Hematopoietic multipotent progenitor cell treated with erythropoietin and hydrocortisone succinate and interleukin-3 and kit ligand, for 4 days (in vitro differentiated cells): ENCODE measurements at regions not wholly inside any gene's neighbourhood (a gene's known extent, or its start where the extent isn't known, plus 50 kb on each side); places are given as distances from the start of the nearest gene placed in this dataset.
"Not testable (repeated sequence)": the region's sequence is repeated elsewhere in the genome, so short reads cannot be mapped to it uniquely, and the experiment has no call there.

ENCODE experiments used
- DNase-seq: peaks from one replicate; pipeline ENCODE4 v3.0.0-alpha.2; 2015

- no peak for DNase-seq
Measured at GRCh38 chr13:55067946-55068345, 2039.3 kb downstream of the OLFM4 start.

GRCh38 chr13:55069746-55070145 lies 2041.1 kb downstream of the OLFM4 start:
- DNase-seq: no peak

- DNase-seq: no peak
Measured at GRCh38 chr13:55073000-55073399, 2044.4 kb downstream of the OLFM4 start.

GRCh38 chr13:55084630-55085029 lies 2056.0 kb downstream of the OLFM4 start:
- DNase-seq: no peak

- DNase-seq: no peak
Measured at GRCh38 chr13:55087085-55087484, 2053.6 kb upstream of the PRR20A start.

- DNase-seq: no peak
Measured at GRCh38 chr13:55090612-55091011, 2050.1 kb upstream of the PRR20A start.

- no peak for DNase-seq
Measured at GRCh38 chr13:55091172-55091571, 2049.5 kb upstream of the PRR20A start.

- DNase-seq: no peak
Measured at GRCh38 chr13:55106509-55106908, 2034.2 kb upstream of the PRR20A start.

- DNase-seq: no peak
Measured at GRCh38 chr13:55120631-55121030, 2020.1 kb upstream of the PRR20A start.

- DNase-seq: no peak
Measured at GRCh38 chr13:55155046-55155445, 1985.7 kb upstream of the PRR20A start.

GRCh38 chr13:55159765-55160164 lies 1981.0 kb upstream of the PRR20A start:
- no peak for DNase-seq

GRCh38 chr13:55160867-55161266 lies 1979.9 kb upstream of the PRR20A start:
- no peak for DNase-seq

- not testable (repeated sequence) for DNase-seq
Measured at GRCh38 chr13:55178582-55178981, 1962.1 kb upstream of the PRR20A start.

- no peak for DNase-seq
Measured at GRCh38 chr13:55190996-55191395, 1949.7 kb upstream of the PRR20A start.

- no peak for DNase-seq
Measured at GRCh38 chr13:55199134-55199533, 1941.6 kb upstream of the PRR20A start.

- no peak for DNase-seq
Measured at GRCh38 chr13:55214841-55215345, 1925.8 kb upstream of the PRR20A start.

- no peak for DNase-seq
Measured at GRCh38 chr13:55219538-55219937, 1921.2 kb upstream of the PRR20A start.

GRCh38 chr13:55229906-55230569 lies 1910.7 kb upstream of the PRR20A start:
- DNase-seq: no peak

GRCh38 chr13:55230570-55230908 lies 1910.2 kb upstream of the PRR20A start:
- DNase-seq: no peak

GRCh38 chr13:55234311-55234710 lies 1906.4 kb upstream of the PRR20A start:
- DNase-seq: no peak

GRCh38 chr13:55245005-55245644 lies 1895.6 kb upstream of the PRR20A start:
- peak; percentile 8 for DNase-seq

- no peak for DNase-seq
Measured at GRCh38 chr13:55255236-55255635, 1885.5 kb upstream of the PRR20A start.

- DNase-seq: peak; percentile 0
Measured at GRCh38 chr13:55263045-55263444, 1877.7 kb upstream of the PRR20A start.

- no peak for DNase-seq
Measured at GRCh38 chr13:55266644-55267043, 1874.1 kb upstream of the PRR20A start.

- no peak for DNase-seq
Measured at GRCh38 chr13:55298201-55298600, 1842.5 kb upstream of the PRR20A start.
